ENCODE measurements at regions not wholly inside any gene's neighbourhood (a gene's known extent, or its start where the extent isn't known, plus 50 kb on each side); places are given as distances from the start of the nearest gene placed in this dataset.

GRCh38 chr2:183606718-183607085 is 482.5 kb downstream of the NUP35 start:
- Histone ChIP-seq H3K27me3 (ENCODE audit: insufficient read depth, low read length) (no peaks in the 10 kb centered on the region), H3K4me1 (ENCODE audit: insufficient read depth, low read length) (no peaks in the 10 kb centered on the region), H3K27ac (ENCODE audit: low read depth, low read length) (no peak overlapping the region), H3K36me3 (ENCODE audit: insufficient read depth, low read length) (no peaks in the 10 kb centered on the region), H3K4me2 (ENCODE audit: insufficient read depth, low read length) (no peak overlapping the region), H3K9me3 (ENCODE audit: low read depth, low read length) (no peaks in the 10 kb centered on the region), H3K79me2 (ENCODE audit: insufficient read depth, low read length) (no peaks in the 10 kb centered on the region), H3K4me3 (ENCODE audit: insufficient read depth, low read length) (no peak overlapping the region), H4K20me1 (ENCODE audit: insufficient read depth, low read length) (no peaks in the 10 kb centered on the region), H2AFZ (ENCODE audit: low read length) (no peak overlapping the region)
- no peak for DNase-seq (ENCODE audit: insufficient read length, low spot score, missing footprints)
- TF ChIP-seq CTCF (IDR thresholded peaks at IDR 0.05; ENCODE audit: extremely low read depth, low read depth, low read length): no peak

DNA sequence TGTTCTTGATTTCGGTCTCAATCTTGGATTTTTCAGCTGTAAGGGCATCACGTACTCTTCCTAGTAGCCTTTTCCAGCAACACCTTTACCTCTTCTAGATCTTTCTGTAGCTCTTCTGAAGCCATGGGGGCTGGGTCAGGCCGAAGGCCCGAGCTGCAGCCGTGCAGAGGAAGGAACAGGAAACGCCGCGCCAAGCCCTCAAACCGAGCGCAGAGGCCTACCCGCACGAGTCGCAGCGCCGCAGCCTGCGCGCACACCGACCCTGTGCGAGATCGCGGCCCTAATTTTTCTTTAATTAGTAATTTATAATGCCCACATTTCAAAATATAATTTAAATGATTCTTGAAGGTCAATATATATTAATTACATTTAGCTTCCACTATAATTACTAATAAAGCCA is 483.8 kb downstream of the NUP35 start:
- H3K4me2 ChIP-seq (ENCODE audit: insufficient read depth, low read length): no peak overlapping the region
- H3K4me1 ChIP-seq (ENCODE audit: insufficient read depth, low read length): no peaks in the 10 kb centered on the region
- no peak for TF ChIP-seq CTCF (IDR thresholded peaks at IDR 0.05; ENCODE audit: extremely low read depth, low read depth, low read length)
- no peaks in the 10 kb centered on the region for H3K9me3 ChIP-seq (ENCODE audit: low read depth, low read length)
- H3K79me2 ChIP-seq (ENCODE audit: insufficient read depth, low read length): no peaks in the 10 kb centered on the region
- no peaks in the 10 kb centered on the region for H3K27me3 ChIP-seq (ENCODE audit: insufficient read depth, low read length)
- no peak overlapping the region for H2AFZ ChIP-seq (ENCODE audit: low read length)
- no peak for DNase-seq (ENCODE audit: insufficient read length, low spot score, missing footprints)
- no peak overlapping the region for H3K27ac ChIP-seq (ENCODE audit: low read depth, low read length)
- no peak overlapping the region for H3K4me3 ChIP-seq (ENCODE audit: insufficient read depth, low read length)
- H4K20me1 ChIP-seq (ENCODE audit: insufficient read depth, low read length): no peaks in the 10 kb centered on the region
- H3K36me3 ChIP-seq (ENCODE audit: insufficient read depth, low read length): no peaks in the 10 kb centered on the region

DNA sequence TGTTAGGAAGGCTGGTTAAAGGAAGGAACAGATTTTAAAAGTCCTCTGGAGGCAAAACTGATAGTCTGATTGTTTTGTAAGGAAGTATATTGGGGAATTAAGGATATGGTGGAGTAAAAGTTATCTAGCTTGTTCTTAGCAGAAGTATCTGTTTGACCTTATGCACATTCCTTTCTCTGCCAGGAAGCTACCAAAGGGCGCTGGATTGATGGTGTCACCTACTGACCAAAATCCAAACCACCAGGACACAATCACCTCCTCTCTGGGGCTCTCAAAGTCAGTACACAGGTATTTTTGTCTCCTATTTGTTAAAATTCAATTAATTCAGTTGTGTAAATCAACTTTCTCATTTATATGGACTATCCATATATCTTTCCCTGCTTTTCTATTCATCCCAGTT is 484.5 kb downstream of the NUP35 start:
- Histone ChIP-seq H3K9me3 (ENCODE audit: low read depth, low read length) (no peaks in the 10 kb centered on the region), H2AFZ (ENCODE audit: low read length) (no peak overlapping the region), H3K79me2 (ENCODE audit: insufficient read depth, low read length) (no peaks in the 10 kb centered on the region), H3K4me3 (ENCODE audit: insufficient read depth, low read length) (no peak overlapping the region), H3K36me3 (ENCODE audit: insufficient read depth, low read length) (no peaks in the 10 kb centered on the region), H3K27ac (ENCODE audit: low read depth, low read length) (no peak overlapping the region), H4K20me1 (ENCODE audit: insufficient read depth, low read length) (no peaks in the 10 kb centered on the region), H3K4me1 (ENCODE audit: insufficient read depth, low read length) (no peaks in the 10 kb centered on the region), H3K4me2 (ENCODE audit: insufficient read depth, low read length) (no peak overlapping the region), H3K27me3 (ENCODE audit: insufficient read depth, low read length) (no peaks in the 10 kb centered on the region)
- no peak for TF ChIP-seq CTCF (IDR thresholded peaks at IDR 0.05; ENCODE audit: extremely low read depth, low read depth, low read length)
- no peak for DNase-seq (ENCODE audit: insufficient read length, low spot score, missing footprints)

DNA sequence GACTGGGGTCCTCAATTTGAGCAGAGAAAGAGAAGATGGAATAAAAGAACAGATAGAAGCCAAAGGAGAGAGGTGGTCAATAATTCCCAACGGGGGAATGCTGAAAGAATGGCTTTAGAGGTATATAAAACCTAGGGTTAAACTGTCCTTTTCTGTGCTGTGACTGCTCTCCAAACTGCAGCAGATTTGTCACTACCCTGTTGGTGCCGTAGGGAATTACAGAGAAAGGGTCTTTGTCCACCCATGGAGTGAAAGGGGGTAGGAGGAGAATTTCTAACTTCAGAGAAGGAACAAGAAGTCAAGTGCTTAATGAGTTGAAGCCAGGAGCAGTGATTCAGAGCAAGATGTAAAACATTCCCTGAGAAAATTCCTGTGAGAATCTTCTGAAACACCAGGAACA is 486.5 kb downstream of the NUP35 start:
- H3K4me3 ChIP-seq (ENCODE audit: insufficient read depth, low read length): no peak overlapping the region

More for the DNA sequence above, 486.5 kb downstream of the NUP35 start:
- Histone ChIP-seq H3K27ac (ENCODE audit: low read depth, low read length) (no peak overlapping the region), H3K27me3 (ENCODE audit: insufficient read depth, low read length) (no peaks in the 10 kb centered on the region), H2AFZ (ENCODE audit: low read length) (no peak overlapping the region), H3K9me3 (ENCODE audit: low read depth, low read length) (no peaks in the 10 kb centered on the region), H4K20me1 (ENCODE audit: insufficient read depth, low read length) (no peaks in the 10 kb centered on the region), H3K4me1 (ENCODE audit: insufficient read depth, low read length) (no peaks in the 10 kb centered on the region), H3K36me3 (ENCODE audit: insufficient read depth, low read length) (no peaks in the 10 kb centered on the region), H3K4me2 (ENCODE audit: insufficient read depth, low read length) (no peak overlapping the region), H3K79me2 (ENCODE audit: insufficient read depth, low read length) (no peaks in the 10 kb centered on the region)
- no peak for DNase-seq (ENCODE audit: insufficient read length, low spot score, missing footprints)
- no peak for TF ChIP-seq CTCF (IDR thresholded peaks at IDR 0.05; ENCODE audit: extremely low read depth, low read depth, low read length)

Measured in osteoblast (primary cell).